ENCODE measurements at regions not wholly inside any gene's neighbourhood (a gene's known extent, or its start where the extent isn't known, plus 50 kb on each side); places are given as distances from the start of the nearest gene placed in this dataset.

DNA sequence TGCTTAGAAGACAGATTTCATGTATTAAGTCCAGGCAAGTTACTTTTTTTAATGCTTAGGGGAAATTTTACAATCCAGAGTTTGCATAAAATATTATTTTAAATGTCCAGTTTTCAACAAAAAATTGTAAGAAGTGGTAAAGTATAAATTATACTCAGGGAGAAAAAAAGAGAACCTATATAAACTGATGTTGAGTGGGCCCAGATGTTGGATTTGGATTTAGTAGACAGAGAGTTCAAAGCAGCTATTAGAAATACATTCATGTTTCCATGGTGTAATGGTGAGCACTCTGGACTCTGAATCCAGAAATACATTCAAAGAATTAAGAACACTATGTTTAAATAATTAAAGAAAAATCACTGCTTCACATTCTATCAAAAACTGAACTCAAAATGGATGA lies 349.9 kb upstream of the ZNF507 start:
- DNase-seq = no peak

DNA sequence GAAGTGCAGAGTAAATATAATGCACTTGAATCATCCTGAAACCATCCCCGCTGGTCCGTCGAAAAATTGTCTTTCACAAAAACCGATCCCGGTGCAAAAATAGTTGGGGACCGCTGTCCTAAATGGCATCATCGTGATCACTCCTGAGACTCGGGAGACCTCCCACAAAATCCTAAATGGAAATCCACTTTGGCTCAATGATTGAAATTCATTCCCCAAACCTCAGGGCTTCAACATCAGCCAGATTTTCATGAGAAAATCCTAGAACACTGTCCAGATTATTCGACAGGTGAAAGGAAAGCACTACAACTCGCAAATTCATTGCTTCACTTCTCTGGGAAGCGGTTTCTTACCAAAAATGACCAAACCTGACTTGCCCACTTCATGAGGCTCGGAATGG lies 335.3 kb upstream of the ZNF507 start:
- DNase-seq = no peak

DNA sequence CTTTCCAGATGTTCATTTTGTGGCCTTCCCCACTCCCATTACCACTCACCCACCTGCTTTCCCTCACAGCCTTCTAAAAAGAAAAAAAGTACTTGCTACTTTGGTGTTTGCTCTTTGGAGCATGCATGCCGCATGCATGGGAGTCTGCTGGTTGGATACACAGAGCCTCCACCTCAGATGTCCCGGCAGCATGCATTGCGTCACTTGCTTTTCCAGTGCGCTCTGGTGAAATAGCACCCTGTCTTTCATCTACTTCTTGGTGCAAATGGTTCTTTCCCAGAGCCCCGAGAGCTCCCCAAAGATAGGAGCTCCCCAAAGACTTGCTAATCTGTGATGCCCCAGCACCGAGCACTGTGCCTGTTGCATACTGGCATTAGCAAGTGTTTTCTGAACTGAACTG lies 333.2 kb upstream of the ZNF507 start:
- DNase-seq = no peak

GRCh38 chr19:32012886-32013631 lies 332.4 kb upstream of the ZNF507 start:
- DNase-seq = no peak

- DNase-seq = no peak
These were observed 328.0 kb upstream of the ZNF507 start for GRCh38 chr19:32017176-32017953.

DNA sequence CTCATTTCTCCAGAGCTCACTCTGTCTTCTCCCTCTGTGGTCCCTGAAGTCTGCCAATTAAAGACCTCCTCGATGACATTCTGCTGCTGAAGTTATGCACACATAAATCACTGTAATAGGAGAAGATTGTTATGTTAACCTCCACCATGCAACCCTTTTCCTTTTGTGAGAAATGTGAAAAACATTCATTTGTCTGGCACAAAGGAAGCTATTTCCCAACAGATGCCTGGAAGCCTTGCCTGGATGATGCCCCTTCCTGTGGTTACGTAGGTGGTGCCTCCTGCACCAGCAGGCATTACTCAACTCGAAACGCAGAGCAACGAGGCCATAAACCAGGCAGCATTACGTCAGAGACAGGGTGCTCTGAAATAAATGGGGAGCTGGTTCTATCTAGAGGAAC lies 327.4 kb upstream of the ZNF507 start:
- DNase-seq = peak; percentile 37

DNA sequence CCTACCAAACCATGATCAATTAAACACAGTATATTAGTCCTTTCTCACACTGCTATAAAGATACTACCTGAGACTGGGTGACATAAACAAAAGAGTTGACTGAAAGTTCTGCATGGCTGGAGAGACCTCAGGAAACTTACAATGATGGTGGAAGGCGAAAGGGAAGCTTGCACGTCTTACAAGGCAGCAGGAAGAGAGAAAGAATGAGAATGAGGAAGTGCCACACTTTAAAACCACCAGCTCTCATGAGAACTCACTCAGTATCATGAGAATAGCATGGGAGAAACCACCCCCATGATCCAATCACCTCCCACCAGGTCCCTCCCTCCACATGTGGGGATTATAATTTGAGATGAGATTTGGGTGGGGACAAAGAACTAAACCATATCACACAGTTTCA lies 324.9 kb upstream of the ZNF507 start:
- DNase-seq = no peak

GRCh38 chr19:32022044-32022640 lies 323.3 kb upstream of the ZNF507 start:
- no peak for DNase-seq

DNA sequence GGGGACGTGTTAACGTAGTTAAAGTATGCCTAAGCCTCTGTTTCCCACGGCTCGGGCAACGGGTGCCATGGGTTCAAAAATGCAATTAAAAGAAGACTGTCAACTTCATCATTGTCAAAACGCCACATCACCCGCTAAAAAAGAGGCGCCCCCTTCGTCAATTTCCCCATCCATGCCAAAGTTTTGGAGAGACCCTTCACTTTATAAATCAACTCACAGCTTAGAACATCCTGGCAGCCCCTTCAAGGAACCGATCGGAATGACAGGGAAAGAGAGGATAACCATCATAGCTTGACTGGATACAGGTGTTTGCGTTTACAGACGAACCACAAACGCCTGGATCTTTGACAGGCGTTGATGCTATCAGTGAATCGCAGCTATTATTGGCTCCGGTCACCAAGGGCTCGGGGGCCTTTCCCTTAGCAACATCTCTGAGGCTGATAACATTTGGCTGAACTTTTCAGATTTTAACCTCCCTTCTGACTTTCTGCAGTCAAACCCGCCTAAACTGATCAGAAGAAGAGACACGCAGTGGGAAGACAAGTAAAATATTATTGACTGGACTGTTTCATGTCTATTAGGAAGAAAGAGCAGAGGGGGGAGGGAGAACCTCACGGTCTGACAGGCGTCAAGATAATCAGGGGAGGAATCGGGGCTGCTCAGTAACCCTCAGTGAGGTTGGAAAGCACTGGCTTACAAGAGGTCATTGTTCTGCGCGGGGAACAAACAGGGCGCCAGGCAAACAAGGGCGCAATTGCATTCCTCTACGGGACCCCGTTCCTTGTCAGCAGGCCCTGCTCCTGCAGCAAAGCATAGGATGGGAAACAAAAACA lies 322.5 kb upstream of the ZNF507 start:
- no peak for DNase-seq

GRCh38 chr19:32023564-32023832 lies 321.9 kb upstream of the ZNF507 start:
- no peak for DNase-seq

- DNase-seq = no peak
These were observed 316.2 kb upstream of the ZNF507 start for GRCh38 chr19:32029235-32029634.

DNA sequence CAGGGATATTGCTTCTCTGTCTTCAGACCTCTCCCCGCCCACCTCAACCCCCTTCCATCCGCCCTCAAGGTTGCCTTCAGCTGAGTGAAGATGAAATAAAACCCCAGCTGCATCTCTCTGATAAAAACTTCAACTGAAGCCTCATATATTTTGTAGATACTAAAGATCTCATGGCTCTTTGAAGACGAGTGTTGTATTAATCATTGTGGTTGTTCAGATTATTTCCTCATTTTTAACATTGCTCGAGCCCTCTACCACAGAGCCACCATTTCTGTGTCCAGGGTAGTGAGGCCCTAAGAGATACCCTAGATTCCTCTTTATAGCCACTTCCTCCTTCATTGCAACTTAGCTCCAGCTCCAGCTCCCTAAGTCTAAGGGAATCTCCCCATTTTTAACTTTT lies 312.8 kb upstream of the ZNF507 start:
- DNase-seq = no peak

DNA sequence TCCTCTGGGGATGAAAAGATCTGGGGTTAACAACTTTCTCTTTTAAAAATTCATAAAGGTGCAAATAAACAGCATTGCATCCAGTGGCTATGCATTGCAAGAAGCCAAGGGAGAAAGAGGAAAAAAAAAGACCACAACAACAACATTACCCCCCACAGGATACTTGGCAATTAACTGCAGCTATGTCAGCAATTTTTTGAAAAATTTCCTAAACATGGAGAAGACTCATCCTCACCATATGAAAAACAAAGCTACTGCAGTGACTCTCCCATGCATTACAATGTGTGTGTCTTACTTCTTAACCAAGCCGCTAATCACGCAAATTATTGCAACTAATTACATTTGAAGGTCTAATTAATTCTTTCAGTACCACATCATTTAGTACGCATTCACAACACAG lies 309.8 kb upstream of the ZNF507 start:
- no peak for DNase-seq

DNA sequence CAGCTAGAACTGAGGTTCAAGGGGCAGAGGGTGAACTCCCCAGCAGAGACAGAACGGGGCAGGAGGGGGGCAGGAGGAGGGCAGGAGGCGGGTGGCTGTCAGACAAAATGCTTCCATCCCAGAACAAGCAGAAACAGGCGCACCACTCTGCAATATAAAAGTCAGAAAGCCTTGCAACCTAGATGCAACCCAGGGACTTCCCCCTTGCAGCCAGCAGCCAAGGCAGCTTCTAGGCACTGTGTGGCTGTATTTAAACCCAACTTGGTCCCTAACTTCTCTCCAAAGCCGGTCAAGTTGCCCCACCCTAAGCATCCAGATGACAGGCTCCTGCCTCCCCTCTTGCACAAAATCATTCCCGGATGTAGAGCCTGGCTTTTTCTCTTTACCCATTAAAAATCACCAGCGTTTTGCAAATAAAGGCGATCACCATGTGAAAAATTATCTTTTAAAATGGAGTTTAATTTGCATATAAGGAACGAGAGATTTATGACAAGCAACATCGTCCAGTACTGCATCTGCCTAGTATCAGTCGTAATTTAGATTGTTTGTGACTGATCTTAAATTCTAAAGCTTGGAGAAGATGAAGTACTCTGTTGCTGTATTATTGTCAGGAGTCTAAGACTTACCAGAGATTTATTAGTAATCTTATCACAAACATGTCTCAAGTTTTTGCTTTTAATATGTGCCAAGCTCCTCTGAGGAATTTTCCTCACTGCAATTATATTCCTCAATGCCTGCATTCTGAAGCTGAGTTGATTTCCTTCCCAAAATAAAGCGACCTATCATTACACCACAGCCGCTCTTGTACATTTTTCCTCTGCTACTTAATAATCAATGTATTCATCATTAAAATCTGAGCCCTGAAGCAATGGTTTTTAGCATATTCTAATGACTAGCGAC lies 307.1 kb upstream of the ZNF507 start:
- DNase-seq = no peak

GRCh38 chr19:32038961-32039360 lies 306.4 kb upstream of the ZNF507 start:
- DNase-seq = no peak

GRCh38 chr19:32039440-32039839 lies 306.0 kb upstream of the ZNF507 start:
- no peak for DNase-seq

- DNase-seq = no peak
These were observed 305.2 kb upstream of the ZNF507 start for GRCh38 chr19:32040236-32040635.

GRCh38 chr19:32041681-32042292 lies 303.6 kb upstream of the ZNF507 start:
- peak; percentile 33 for DNase-seq

DNA sequence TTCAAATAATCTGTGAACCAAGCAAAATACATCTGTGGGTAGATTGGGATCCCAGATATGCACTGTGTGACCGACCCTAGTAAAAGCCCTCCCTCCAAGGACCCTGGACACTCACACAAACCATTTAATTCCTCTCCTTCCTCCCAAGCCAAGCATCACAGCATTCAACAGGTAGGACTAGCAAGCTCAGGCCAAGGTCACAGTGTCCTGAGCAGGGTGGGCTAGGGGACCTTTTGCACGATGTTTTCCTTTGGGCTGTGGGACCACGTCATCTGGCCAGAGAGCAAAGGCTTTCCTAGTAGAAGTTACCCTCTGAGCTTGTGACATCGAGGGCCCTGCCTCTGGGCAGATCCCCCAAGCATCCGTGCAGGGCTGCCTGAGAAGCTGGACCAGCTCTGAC lies 297.6 kb upstream of the ZNF507 start:
- no peak for DNase-seq

DNA sequence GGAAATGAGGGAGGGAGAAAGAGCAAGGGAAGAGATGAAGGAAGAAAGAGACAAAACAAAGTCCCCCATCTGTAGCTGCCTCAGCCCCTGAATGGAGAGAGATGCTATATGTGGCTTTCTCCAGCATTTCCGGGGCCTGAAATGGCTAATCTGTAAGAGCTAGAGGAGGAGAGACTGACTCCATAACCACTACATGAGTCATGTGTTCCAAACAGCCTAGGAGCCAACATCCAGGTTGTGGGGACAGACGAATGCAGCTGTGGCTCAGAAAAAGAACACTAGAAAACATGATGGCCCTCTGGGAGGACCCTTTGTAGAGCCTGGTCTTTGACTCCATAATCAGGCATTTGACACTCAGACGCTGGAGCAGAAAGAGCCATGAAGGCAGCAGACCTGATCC lies 292.0 kb upstream of the ZNF507 start:
- DNase-seq = no peak

- no peak for DNase-seq
These were observed 291.5 kb upstream of the ZNF507 start for GRCh38 chr19:32053861-32054260.

DNA sequence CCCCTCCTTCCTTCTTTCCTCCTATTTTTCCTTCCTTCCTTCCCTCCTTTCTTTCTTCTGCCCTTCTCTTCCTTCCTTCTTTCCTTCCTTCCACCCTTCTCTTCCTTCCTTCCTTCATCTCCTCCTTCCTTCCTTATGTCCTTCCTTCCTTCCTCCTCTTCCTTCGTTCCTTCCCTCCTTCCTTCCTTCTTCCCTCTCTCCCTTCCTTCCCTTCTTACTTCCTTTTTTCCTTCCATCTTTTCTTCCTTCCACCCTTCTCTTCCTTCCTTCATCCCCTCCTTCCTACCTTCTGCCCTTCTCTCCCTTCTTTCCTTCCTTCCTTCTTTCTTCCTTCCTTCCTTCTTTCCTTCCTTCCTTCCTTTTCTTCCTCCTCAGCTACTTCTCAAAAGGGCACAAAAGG lies 287.3 kb upstream of the ZNF507 start:
- DNase-seq = no peak
